Cerebellar cortex (tissue), 1 donor: ENCODE measurements at regions not wholly inside any gene's neighbourhood (a gene's known extent, or its start where the extent isn't known, plus 50 kb on each side); places are given as distances from the start of the nearest gene placed in this dataset.

Experiments
- DNase-seq: peaks from one replicate; pipeline ENCODE4 v3.0.0-alpha.2; 2015; ENCODE audit warnings: low spot score

DNA sequence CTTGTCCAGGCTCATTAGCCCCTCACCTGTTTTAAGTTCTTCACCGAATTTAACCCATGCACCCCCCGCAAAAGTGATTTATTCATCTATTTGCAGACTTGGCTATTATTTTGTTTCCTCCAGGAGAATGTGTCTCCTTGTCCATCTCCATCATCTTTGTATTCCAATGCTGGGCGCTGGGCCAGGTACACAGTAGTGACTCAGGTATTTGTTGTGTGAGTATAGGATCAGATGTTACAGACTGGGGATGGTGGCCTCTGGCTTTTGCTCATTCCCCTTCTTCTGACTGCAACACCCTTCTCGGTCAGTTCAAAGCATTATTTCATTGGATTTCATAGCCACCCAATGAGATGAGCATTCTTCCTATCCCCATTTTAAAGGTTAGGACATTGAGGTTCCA lies 408.2 kb downstream of the MN1 start:
- no peak for DNase-seq

DNA sequence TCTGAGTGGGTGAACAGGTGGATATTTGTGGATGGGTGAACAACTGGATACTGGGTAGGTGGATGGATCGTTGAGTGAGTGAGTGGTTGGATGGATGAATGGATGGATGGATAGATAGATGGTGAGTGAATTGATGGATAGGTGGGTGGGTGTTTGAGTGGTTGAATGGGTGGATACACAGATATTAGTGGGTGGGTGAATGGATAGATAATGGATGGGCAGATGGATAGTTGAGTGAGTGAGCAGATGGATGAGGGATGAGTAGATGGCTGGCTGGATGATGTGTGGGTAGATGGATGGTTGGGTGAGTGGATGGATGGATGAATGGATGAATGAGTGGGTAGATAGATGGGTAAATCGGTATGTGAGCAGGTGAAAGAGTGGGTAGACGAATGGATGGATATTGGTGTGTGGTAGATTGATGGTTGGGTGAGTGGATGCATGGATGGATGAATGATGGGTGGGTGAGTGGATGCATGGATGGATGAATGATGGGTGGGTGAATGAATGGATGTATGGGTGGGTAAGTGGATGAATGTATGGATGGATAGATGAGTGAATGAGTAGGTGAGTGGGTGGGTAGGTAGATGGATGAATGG lies 406.7 kb downstream of the MN1 start:
- no peak for DNase-seq

DNA sequence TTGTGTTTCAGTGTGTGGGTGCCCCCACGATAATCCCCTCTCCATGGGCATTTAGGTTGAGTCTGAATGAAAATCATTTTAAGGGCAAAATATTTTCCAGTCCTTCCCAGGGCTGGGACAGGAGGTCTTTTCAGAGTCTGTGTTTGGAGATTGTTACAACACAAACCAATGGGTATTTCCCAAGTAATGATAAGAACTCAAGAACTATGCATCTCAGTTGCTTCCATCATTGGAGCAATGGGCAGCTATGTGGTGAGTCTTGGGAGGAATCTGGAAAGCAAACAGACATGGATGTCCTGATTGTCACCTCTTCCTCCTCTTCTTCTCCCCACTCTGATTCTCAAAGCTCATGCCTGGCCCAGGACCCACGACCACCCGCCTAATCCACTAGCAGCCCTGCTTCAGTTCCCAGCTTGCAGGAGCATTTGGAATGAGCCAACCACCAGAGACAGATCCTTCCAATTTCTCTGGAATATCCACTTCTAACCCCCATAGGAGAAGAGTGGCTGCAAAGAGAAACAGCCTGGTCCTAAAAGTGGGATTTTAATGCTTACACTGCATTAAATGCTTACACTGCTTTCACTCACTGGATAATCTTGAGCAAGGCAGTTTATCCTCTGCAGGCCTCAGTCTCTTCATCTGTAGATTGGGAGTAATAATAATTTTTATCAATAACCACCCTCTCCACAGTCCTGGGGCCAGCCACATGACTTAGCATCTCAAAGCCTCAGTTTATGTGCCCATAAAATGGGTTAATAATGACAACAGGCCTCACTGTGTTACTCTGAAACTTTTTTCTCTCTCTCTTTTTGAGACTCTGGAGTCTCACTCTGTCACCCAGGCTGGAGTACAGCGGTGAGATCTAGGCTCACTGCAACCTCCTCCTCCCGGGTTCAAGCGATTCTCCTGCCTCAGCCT lies 404.3 kb downstream of the MN1 start:
- no peak for DNase-seq

DNA sequence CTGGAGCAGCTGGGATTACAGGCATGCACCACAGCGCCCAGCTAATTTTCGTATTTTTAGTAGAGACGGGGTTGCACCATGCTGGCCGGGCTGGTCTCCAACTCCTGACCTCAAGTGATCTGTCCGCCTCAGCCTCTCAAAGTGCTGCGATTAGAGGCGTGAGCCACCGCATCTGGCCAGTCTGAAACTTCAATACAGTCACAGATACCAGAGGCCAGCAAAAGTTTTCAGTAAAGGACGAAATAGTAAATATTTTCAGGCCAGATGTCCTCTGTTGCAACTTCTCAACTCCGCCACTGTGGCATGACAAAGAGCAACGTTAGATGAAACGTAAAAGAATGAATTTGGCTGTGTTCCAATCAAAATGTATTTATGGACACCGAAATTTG lies 403.6 kb downstream of the MN1 start:
- no peak for DNase-seq

DNA sequence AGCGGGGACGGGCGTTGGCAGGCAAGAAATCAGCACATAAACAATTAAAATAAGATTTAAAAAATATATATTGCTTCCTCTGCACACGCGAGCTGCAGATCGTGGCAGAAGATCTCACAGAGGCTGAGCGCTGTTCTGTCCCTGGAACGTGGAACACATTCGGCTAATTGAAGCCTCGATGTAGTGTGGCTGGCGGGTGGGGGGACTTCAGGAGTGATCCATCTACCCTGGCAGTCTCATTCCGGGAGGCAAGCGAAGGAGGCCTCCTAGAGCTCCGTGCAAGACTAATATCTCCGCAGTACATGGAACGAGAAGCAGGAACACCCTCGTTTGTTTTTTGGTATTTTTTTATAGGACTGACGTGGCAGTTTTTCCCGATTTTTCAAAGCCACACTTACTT lies 402.4 kb downstream of the MN1 start:
- no peak for DNase-seq

DNA sequence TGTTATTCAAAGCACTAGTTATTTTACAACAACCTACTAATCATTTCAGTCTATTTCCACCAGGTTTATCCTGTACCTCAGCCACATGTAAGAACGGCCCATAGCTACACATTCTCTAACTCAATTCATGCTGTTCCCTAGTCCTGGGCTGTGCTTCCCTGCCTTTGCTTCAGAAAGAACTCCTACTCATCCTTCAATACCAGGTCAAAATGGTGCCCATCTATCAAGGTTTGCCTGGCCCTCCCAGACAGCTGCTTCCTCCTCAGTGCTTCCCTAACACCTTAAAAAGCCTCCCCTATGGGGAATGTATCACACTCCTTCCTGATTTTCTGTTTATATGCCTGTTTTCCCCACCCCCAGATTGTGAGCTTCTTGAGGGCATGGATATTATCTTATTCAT lies 400.7 kb downstream of the MN1 start:
- DNase-seq: no peak

DNA sequence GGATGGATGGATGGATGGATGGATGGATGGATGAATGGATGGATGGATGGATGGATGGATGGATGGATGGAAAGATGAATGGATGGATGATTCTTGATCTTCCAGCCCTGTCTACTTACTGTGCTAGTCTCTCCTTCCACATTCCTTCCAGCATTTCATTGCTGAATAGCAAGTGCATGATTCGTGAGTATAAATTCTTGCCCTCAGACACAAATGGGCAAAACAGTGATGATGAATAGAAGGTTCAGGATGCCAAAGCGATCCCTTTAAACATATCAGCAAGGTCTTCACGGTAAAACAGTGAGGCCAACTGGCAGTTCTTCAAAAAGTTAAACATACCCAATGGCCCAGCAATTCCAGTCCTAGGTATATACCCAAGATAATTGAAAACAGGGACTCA lies 400.2 kb downstream of the MN1 start:
- no peak for DNase-seq

DNA sequence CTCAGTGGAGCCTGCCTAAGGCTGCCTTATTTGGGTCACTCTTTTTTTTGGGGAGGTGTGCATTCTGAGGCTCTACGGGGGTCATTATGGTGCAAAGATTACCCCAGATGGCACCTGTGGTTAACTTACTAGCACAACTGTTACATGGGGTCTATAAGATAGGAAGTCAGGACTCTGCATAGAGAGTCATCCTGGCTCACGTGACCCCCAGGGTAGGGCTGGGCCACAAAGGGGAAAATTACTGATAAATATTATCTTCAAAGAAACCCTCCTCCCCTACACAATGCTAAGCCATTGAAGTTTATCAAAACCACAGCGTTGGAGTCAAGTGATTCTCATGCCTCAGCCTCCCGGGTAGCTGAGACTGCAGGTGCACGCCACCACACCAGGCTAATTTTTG lies 397.1 kb downstream of the MN1 start:
- no peak for DNase-seq

DNA sequence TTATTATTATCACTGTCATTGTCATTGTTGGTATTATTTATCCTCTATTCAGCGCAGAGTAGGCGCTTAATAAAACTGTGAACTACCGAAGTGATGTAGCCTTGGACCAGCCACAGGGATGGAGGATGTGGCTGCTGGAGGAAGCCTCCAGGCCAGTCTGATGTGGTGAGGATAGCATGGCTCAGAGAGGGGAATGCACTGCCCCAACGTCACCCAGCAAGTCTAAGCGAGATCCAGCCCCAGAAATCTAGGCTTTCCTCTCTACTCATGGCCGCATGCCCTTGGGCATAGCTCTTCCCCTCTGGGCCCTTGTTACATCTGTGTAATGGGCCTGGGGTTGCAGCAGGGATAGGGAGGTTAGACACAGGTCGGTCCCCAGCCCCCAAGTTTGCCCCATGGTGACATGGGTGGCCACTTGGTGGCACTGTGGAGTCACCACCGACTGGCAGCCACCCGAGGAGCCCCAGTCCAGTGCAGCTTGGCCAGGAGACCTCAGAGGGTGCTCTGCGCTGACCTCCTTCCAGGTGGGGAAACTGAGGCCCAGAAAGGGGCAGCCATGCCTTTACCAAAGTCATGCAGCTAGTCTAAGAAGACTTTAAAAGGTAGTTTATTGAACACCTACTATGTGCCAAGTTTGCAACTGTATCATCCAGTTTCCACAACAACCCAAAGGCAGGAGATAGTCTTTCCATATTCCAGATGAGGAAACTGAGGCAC lies 395.7 kb downstream of the MN1 start:
- peak; percentile 16 for DNase-seq

DNA sequence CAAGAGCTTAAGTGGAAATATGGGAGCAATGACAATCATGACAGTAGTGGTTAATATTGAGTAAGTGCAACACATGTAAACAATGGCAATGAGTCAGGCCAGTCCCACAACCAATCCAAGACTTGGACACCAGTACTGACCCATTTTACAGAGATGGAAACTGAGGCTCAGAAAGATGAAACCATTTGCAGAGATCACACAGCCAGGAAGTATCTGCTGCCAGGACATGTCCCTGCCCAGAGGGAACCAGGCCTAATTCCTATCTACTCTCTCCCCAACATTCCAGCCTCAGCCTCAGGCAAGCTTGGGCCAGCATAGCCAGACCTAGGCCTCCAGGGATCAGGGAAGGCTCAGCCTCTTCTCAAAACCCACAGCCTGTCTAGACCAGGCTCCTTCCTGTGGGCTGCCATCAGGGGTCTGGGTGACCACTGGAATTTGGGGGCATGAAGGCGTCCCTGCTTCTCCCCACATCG lies 395.1 kb downstream of the MN1 start:
- DNase-seq: no peak

DNA sequence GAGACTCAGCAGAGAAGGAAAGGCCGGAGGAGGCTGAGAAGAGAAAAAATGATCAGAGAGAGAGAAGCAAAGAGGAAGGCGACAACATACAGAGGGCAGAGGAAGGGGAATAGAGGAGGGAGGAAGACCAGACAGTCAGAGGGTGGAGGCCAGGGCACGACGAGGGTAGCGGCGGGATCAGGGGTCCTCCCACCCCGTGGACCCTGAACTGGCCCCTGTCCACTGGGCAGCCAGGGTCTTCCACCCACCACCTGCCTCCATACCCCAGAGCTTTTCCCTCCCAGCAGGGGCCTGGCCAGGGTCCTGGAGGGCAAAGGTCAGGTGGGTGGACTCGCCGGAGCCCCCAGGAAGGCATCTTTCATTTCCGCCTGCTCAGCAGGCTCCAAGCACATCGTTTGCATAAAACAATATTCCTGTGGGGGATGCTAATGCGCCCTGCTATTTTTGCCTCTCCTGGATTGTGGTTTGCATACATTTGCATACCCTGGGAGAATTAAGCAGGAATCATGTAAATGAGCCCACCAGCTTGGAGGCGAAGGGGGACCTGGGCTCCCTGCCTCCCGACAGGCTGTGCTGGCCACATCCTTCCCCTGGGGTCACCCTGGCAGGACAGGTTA lies 394.1 kb downstream of the MN1 start:
- DNase-seq: no peak

DNA sequence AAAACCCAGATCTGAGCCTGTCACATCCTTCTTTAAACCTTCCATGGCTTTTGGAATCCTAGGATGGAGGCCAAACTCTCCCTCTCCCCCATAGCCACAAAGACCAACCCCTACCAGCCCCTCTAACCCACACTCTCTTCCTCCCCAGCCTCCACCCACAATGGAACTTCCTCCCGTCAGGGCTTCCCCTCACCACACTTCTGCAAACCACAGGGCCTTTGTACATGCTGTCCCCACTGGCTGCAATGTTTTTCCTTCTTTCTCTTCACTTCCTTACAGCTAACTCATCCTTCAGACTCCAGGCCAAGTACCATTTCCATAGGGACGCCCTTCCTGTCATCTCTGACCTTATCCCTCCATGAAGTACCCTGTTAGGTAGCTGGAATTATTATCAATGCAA lies 393.5 kb downstream of the MN1 start:
- no peak for DNase-seq

DNA sequence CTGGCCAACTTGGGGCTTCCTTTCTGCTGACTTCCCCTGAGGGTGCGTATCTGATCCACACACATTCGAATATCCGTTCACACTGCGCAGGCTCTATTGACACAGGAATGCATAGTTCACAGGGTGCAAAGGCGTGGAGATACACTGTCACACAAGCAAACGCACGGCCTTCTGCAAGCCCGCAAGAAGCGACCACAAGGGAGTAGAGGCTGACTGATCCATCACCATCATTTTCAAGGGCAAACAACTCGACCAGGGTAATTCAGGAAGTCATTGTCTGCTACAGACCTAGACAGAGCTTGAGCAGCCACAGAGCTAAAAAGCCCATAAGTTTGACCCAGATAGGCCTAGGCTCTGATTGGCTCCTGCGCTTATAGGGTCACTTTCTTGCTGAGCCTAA lies 392.3 kb downstream of the MN1 start:
- no peak for DNase-seq

DNA sequence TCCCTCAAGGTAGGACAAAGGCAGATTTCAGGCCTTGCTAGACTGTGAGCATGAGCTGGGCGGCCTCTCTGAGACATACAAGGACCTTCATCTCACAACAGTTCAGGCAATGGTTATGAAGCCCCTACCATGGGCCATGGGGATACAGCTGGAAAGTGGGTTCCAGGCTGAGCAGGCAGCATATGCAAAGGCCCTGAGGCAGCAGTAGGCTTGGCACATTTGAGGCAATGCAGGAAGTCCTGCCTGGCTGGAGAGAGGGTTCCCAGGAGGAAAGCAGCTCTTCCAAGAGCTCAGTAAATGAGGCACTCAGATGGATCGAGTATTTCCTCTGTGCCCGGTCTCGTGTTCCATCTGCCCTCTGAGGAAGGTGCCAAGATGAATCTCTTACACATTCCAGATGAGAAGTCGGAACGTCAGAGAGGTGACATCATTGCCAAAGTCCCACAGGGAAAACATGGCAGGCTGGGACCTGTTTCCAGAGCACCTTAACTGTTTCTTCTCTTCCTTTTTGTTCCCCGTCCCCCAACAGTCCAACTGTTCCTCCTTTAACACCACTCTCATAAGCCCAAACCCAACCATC lies 388.6 kb downstream of the MN1 start:
- DNase-seq: no peak

DNA sequence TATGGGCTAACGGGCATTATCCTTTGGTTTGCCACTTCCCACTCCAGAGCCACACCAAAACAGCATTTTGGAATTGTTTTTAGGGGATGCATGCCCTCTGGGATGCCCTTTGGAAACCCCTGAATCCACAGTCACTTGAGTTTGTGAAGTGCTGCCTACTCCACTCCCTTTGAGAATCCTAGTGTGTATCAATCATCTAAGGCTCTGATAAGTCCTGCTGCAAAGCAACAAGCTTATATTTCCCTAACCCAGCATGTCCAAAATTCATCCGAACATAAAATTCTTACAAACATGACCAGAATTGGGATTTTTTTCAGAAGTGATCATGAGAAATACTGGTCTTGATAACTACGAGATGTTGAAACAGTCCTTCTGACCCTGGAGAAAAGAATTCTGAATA lies 387.9 kb downstream of the MN1 start:
- DNase-seq: no peak

DNA sequence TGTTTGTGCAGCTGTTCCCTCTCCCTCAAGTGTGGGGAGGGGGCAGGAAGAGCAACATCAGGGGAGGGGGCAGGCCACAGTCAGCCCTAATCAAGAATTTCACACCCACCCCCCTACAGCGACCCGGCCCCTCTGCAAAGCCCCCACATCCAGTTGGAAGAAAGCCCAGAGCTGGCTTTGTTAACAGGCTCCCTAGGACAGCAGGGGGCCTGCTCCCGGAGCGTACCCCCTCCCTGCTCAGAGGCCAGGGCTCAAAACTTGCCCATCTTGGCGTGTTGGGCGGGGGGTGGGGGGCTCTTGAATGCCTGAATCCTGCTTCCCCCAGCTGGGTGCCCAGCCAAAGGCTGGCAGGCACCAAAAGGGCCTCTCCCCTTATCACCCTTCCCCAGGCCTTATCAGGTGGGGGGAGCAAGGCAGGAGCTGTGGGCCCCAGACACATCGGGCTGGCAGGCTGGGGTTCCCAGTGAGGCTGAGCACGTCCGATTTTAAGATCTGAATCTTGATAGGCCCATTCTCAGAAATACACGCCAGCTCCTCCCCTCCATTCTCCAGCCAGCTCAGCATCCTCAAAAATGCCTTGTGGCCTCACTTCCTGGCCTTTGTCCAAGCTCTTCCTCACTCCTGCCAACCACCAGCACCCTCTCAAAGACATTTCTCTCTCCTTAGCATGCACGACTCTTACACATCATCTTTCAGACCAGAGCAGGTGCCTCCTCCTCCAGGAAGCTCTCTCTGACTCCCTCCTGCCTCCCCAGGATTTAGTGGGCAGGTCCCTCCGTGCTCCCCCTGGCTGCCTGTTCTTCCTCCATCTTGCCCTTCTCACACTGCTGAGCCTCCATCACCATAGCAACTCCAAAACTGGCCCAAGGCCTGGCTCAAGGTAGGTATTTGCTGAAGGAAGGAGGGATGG lies 384.8 kb downstream of the MN1 start:
- DNase-seq: no peak

DNA sequence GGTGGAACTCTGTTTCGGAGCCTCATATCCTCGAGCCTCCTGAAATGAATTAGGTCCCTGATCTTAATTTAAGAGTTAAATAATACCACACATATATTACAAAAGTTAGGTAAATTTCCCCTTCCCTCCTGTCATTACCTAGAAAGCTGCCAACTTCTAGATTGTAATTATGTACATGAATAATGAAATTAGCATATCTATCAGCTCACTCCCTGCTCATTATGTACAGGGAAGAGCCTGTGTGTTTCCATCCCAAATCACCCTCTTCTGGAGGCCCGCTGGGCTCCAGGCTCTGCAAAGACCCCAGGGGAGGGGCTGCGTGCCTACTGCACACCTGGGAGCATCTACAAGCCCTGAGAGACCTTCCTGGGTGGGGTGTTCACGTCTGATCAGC lies 384.1 kb downstream of the MN1 start:
- no peak for DNase-seq

DNA sequence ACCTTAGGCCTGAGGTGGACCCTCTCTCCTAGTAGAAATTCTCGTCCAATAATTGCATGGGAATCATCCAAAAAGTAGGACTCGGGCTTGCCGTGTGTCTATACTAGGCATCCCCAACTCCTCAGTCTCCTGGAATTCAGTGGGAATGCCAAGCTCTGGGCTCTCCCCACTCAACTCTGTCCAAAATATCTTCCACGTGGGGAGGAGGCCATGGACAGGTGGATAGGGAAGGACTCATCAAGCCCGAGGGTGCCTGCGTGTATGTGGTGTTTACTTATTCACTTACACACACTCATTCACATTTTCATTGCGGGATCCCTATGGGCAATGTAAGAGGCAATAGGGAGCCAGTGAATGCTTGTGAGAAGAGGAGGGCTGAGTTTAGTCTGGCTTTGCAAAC lies 383.3 kb downstream of the MN1 start:
- no peak for DNase-seq

DNA sequence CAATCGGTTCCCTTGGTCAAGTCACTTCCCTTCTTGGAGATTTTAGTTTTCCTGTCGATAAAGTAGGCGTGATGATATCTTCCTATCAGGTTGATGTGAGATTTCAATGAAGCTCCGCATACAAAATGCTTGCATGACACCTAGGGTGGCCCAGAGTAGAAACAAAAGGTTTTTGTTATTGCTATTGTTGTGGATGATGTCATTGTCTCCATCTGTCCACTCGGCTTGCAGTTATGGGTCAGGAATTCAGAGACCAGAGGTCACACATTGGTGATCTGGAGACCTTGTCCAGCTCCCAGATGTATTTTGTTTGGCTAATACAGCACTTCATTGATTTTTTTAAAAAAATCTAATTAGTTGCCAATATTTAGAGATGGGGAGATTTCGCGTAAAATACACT lies 382.1 kb downstream of the MN1 start:
- no peak for DNase-seq

DNA sequence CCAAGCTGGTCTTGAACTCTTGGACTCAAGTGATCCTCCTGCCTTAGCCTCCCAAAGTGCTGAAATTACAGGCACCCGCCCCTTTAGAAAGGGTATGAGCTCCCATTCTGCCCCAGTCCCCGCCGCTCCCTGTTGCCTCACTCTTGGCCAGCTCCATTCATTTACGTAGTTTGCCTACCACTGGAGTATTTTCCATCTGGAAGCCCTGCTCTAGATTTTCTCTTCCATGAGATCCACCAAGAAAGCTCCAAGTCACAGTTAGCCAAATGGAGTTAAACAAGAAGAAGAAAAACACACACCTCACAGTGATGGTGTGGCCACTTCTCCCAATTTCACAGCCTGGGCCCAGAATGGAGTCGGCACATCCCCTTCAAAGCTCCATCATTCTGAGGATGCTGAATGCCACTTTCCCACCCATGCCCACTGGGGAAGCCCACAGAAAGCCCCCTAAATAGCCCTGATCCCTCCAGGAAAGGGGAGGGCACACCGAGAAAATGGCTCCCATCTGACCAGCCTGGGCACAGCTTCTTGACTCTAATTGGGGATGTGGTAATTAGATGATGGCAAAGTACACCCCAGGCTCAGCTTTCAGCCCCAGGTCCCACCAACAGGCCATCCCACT lies 381.2 kb downstream of the MN1 start:
- no peak for DNase-seq
